Natural killer cell (primary cell): ENCODE measurements at regions not wholly inside any gene's neighbourhood (a gene's known extent, or its start where the extent isn't known, plus 50 kb on each side); places are given as distances from the start of the nearest gene placed in this dataset.
"Not testable (repeated sequence)": the region's sequence is repeated elsewhere in the genome, so short reads cannot be mapped to it uniquely, and the experiment has no call there.

Experiments used
- ATAC-seq, 3 donors: fragments of 150-1000 bp in 2 of 3; fragments of 200-7000 bp in 1 of 3; cut with Tn5 transposase; 1 replicate in 1 of 3; 2 replicates in 2 of 3; pipeline ENCODE4 v1.10.0; 2021; ENCODE audit warnings: mild to moderate bottlenecking in 2 of 3, moderate library complexity in 2 of 3
- DNase-seq, 2 donors: peaks; one replicate each; pipeline versions ENCODE4 v3.0.0 to v3.0.0-alpha.2; 2013 to 2021; ENCODE audit warnings: mixed read lengths in 1 of 2
- H3K27ac ChIP-seq: one replicate; pipeline ENCODE4 v1.5.1; 2013; ENCODE audit warnings: mild to moderate bottlenecking, low read length
- H3K27me3 ChIP-seq: one replicate; pipeline ENCODE4 v1.6.1; 2013; ENCODE audit warnings: low read length; ENCODE audit not compliant: control insufficient read depth, insufficient read depth
- H3K36me3 ChIP-seq: one replicate; pipeline ENCODE4 v1.6.1; 2013; ENCODE audit warnings: low read length; ENCODE audit not compliant: control insufficient read depth, insufficient read depth
- H3K4me1 ChIP-seq: one replicate; pipeline ENCODE4 v1.6.1; 2013; ENCODE audit warnings: low read length; ENCODE audit not compliant: control insufficient read depth, insufficient read depth
- H3K4me3 ChIP-seq: one replicate; pipeline ENCODE4 v1.5.1; 2013; ENCODE audit warnings: low read length
- H3K9me3 ChIP-seq: one replicate; pipeline ENCODE4 v1.6.1; 2013; ENCODE audit warnings: low read length; ENCODE audit not compliant: control insufficient read depth, insufficient read depth
- H3K27ac Mint-ChIP-seq, 2 donors: one replicate each; pipeline ENCODE4 v1.8.0; 2022; ENCODE audit warnings: mild to moderate bottlenecking in 2 of 2, mixed read lengths in 2 of 2, moderate library complexity in 1 of 2
- H3K27me3 Mint-ChIP-seq, 2 donors: one replicate each; pipeline ENCODE4 v1.8.0; 2022; ENCODE audit warnings: low read depth in 2 of 2, mixed read lengths in 2 of 2
- H3K36me3 Mint-ChIP-seq: one replicate; pipeline ENCODE4 v1.8.0; 2022; ENCODE audit warnings: mixed read lengths
- H3K4me1 Mint-ChIP-seq, 2 donors: one replicate each; pipeline ENCODE4 v1.8.0; 2022; ENCODE audit warnings: mixed read lengths in 2 of 2
- H3K4me3 Mint-ChIP-seq: one replicate; pipeline ENCODE4 v1.8.0; 2022; ENCODE audit warnings: mild to moderate bottlenecking, moderate library complexity, mixed read lengths
- H3K9me3 Mint-ChIP-seq, 2 donors: one replicate each; pipeline ENCODE4 v1.8.0; 2022; ENCODE audit warnings: mixed read lengths in 2 of 2
- WGBS: methylation state at CpG from one replicate; pipeline ENCODE4 v1.1.7; 2013; ENCODE audit warnings: missing lambda C conversion rate; ENCODE audit not compliant: insufficient coverage; 5-methylcytosine and 5-hydroxymethylcytosine counted together
- intact Hi-C: fragments of 100-400 bp; cut with micrococcal nuclease; formaldehyde crosslinking; loops from one replicate; pipeline ENCODE4 v1.14.2; 2022
- TF ChIP-seq, protein P1 (sequence below): fragments of 200-600 bp; IDR thresholded peaks from one replicate; pipeline ENCODE4 v1.8.0; 2022; ENCODE audit warnings: antibody characterized with exemption

DNA sequence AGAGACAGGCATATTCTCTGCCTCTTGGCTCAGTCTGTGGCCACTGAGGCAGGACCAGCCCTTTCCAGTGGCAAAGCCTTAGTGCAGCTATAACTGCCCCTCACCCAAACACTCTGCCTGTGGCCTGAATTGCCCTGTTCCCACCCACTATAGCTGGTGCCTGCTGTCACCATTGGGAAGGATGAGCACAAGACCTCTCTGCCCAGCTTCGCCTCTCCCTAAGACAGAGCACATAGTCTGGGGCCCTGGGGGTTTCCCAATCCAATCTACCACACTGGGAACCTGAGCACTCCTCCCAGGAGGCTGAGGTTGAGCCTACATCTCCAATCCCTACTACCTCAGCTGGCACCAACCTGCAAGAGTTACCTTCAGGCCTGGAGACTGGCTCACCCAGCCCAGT is 670.4 kb downstream of the JRKL start:
- WGBS = 85% methylated on average over 1 of the region's 1 CpG
- Mint-ChIP-seq H3K4me3 (no peak overlapping the region), H3K4me1 (no peaks in the 10 kb centered on the region), H3K9me3 (peaks cover 17 to 34% of the 10 kb centered on the region in 2 donors), H3K36me3 (peaks cover 12% of the 10 kb centered on the region), H3K27me3 (no peaks in the 10 kb centered on the region), H3K27ac (no peak overlapping the region)
- Histone ChIP-seq H3K4me1 (no peaks in the 10 kb centered on the region), H3K27ac (no peak overlapping the region), H3K4me3 (no peak overlapping the region), H3K36me3 (no peaks in the 10 kb centered on the region), H3K9me3 (peaks cover 7% of the 10 kb centered on the region), H3K27me3 (no peaks in the 10 kb centered on the region)
- DNase-seq (no peak), ATAC-seq (no peak)
- intact Hi-C loops = no loop called here
- TF ChIP-seq, protein P1, sequence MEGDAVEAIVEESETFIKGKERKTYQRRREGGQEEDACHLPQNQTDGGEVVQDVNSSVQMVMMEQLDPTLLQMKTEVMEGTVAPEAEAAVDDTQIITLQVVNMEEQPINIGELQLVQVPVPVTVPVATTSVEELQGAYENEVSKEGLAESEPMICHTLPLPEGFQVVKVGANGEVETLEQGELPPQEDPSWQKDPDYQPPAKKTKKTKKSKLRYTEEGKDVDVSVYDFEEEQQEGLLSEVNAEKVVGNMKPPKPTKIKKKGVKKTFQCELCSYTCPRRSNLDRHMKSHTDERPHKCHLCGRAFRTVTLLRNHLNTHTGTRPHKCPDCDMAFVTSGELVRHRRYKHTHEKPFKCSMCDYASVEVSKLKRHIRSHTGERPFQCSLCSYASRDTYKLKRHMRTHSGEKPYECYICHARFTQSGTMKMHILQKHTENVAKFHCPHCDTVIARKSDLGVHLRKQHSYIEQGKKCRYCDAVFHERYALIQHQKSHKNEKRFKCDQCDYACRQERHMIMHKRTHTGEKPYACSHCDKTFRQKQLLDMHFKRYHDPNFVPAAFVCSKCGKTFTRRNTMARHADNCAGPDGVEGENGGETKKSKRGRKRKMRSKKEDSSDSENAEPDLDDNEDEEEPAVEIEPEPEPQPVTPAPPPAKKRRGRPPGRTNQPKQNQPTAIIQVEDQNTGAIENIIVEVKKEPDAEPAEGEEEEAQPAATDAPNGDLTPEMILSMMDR = no peak

DNA sequence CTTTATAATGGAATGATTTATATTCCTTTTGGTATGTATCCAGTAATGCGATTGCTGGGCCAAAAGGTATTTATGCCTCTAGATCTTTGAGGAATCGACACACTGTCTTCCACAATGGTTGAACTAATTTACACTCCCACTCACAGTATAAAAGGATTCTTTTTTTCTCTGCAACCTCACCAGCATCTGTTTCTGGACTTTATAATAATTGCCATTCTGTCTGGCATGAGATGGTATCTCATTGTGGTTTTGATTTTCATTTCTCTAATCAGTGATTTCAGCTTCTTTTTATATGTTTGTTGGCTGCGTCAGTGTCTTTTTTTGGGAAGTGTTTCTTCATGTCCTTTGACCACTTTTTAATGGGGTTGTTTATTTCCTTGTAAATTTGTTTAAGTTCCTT is 679.3 kb downstream of the JRKL start:
- Histone ChIP-seq H3K4me1 (no peaks in the 10 kb centered on the region), H3K36me3 (no peaks in the 10 kb centered on the region), H3K4me3 (no peak overlapping the region), H3K27me3 (no peaks in the 10 kb centered on the region), H3K9me3 (peaks cover 7% of the 10 kb centered on the region), H3K27ac (no peak overlapping the region)
- no peaks in the 10 kb centered on the region for H3K27me3 Mint-ChIP-seq
- intact Hi-C loops = no loop called here
- peaks cover 19 to 37% of the 10 kb centered on the region in 2 donors for H3K9me3 Mint-ChIP-seq
- H3K4me1 Mint-ChIP-seq = no peaks in the 10 kb centered on the region
- 84% methylated on average over 3 of the region's 3 CpGs for WGBS
- peaks cover 64% of the 10 kb centered on the region for H3K36me3 Mint-ChIP-seq
- DNase-seq (no peak), ATAC-seq (no peak)
- no peak overlapping the region for H3K27ac Mint-ChIP-seq
- no peak overlapping the region for H3K4me3 Mint-ChIP-seq
- TF ChIP-seq, protein P1 = no peak

DNA sequence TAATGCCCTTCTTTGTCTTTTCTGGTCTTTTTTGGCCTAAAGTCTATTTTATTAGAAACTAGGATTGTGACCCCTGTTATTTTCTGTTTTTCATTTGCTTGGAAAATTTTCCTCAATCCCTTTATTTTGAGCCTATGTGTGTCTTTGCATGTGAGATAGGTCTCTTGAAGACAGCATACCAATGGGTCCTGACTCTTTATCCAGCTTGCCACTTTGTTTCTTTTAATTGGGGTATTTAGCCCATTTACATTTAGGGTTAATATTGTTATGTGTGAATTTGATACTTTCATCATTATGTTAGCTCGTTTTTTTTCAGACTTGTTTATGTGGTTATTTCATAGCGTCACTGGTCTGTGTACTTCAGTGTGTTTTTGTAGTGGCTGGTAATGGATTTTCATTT is 682.6 kb downstream of the JRKL start:
- no peak for ATAC-seq

DNA sequence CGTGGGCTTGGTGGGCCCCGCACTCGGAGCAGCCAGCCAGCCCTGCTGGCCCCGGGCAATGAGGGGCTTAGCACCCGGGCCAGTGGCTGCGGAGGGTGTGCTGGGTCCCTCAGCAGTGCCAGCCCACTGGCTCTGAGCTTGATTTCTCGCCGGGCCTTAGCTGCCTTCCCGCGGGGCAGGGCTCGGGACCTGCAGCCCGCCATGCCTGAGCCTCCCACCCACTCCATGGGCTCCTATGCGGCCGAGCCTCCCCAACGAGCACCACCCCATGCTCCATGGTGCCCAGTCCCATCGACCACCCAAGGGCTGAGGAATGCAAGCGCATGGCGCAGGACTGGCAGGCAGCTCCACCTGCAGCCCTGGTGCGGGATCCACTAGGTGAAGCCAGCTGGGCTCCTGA is 686.9 kb downstream of the JRKL start:
- peaks cover 16% of the 10 kb centered on the region for H3K9me3 ChIP-seq
- H3K27ac ChIP-seq, H3K4me3 ChIP-seq, H3K4me1 ChIP-seq, H3K27me3 ChIP-seq, H3K36me3 ChIP-seq, DNase-seq, H3K27me3 Mint-ChIP-seq, H3K4me1 Mint-ChIP-seq, H3K27ac Mint-ChIP-seq, H3K4me3 Mint-ChIP-seq, ATAC-seq, intact Hi-C loops: not testable (repeated sequence)
- WGBS = 92% methylated on average over 15 of the region's 19 CpGs
- H3K9me3 Mint-ChIP-seq = peaks cover 18 to 25% of the 10 kb centered on the region in 2 donors
- H3K36me3 Mint-ChIP-seq = peaks cover 33% of the 10 kb centered on the region

More for the DNA sequence above, 682.6 kb downstream of the JRKL start:
- no peak overlapping the region for H3K27ac Mint-ChIP-seq
- H3K27me3 Mint-ChIP-seq = no peaks in the 10 kb centered on the region
- no peaks in the 10 kb centered on the region for H3K27me3 ChIP-seq
- intact Hi-C loops = no loop called here
- peaks cover 16% of the 10 kb centered on the region for H3K9me3 ChIP-seq
- 75% methylated on average over 2 of the region's 2 CpGs for WGBS
- TF ChIP-seq, protein P1 = no peak
- H3K36me3 ChIP-seq = no peaks in the 10 kb centered on the region
- H3K27ac ChIP-seq = no peak overlapping the region
- peaks cover 13 to 28% of the 10 kb centered on the region in 2 donors for H3K9me3 Mint-ChIP-seq
- DNase-seq = no peak
- H3K4me3 ChIP-seq = no peak overlapping the region
- peaks cover 53% of the 10 kb centered on the region for H3K36me3 Mint-ChIP-seq
- no peak overlapping the region for H3K4me3 Mint-ChIP-seq
- H3K4me1 Mint-ChIP-seq = no peaks in the 10 kb centered on the region
- no peaks in the 10 kb centered on the region for H3K4me1 ChIP-seq
